ENCODE measurements at regions not wholly inside any gene's neighbourhood (a gene's known extent, or its start where the extent isn't known, plus 50 kb on each side); places are given as distances from the start of the nearest gene placed in this dataset.

DNA sequence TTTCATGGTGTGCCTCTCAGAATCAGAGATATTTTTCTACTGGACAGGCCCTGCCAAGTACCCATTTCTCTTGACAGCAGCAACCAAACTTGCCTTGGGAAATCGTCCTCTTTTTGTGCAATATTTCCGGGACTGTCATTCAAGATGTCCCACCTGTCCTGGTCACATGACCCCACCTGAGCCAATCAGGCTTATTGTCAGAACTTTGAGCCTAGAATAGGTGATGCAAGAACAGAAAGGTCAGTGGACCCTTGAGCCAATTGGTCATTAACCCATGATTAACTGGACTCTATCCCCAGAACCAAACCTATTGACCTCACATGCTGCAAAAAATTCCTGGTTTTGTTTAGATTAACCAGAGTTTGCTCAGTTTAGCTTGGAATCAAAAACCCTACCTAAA lies 108.3 kb upstream of the TOP1 start:
- Histone ChIP-seq H3K27me3 (replicated peaks in 2 of 5; ENCODE audit: control insufficient read depth in 4 of 5, insufficient read depth in 5 of 5, low read length in 4 of 5) (no peaks in the 10 kb centered on the region), H3K4me1 (ENCODE audit: control extremely low read depth in 1 of 4, control insufficient read depth in 4 of 4, insufficient read depth in 4 of 4, low read length in 3 of 4) (no peaks in the 10 kb centered on the region), H3K9me3 (ENCODE audit: control extremely low read depth in 1 of 5, control insufficient read depth in 4 of 5, insufficient read depth in 2 of 5, low read depth in 1 of 5, low read length in 4 of 5) (peaks cover 0 to 2% (median 0%) of the 10 kb centered on the region in 5 experiments), H3K4me3 (ENCODE audit: control insufficient read depth in 1 of 7, extremely low read depth in 1 of 7, insufficient read depth in 4 of 7, low read depth in 2 of 7, low read length in 6 of 7) (no peak overlapping the region), H3K36me3 (ENCODE audit: control insufficient read depth in 4 of 4, insufficient read depth in 4 of 4, low read length in 3 of 4) (no peaks in the 10 kb centered on the region), H3K27ac (ENCODE audit: insufficient read depth in 1 of 2, low read depth in 1 of 2, low read length in 2 of 2, poor library complexity in 1 of 2, severe bottlenecking in 2 of 2) (no peak overlapping the region)
- CTCF ChIA-PET, result no interaction called here
- 100% methylated on average over 2 of the region's 2 CpGs for WGBS (ENCODE audit: insufficient coverage)
- POLR2A ChIA-PET, result no interaction called here
- DNase-seq, result no peak

DNA sequence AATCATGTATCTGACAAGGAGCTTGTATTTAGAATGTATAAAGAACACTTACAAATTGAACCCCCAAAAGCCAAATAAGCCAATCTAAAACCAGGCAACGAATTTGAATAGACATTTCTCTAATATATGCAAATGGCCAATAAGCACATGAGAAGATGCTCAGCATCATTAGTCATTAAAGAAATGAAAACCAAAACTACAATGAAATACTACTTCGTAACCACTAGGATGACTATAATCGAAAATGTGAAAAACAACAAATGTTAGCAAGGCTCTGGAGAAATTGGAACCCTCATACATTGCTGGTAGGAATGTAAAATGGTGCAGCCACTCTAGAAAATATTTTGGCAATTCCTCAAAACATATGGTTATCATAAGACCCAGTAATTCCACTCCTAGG lies 105.8 kb upstream of the TOP1 start:
- no peak overlapping the region for H3K4me3 ChIP-seq (ENCODE audit: control insufficient read depth in 1 of 7, extremely low read depth in 1 of 7, insufficient read depth in 4 of 7, low read depth in 2 of 7, low read length in 6 of 7)
- WGBS (ENCODE audit: insufficient coverage), result no CpG with 5 or more reads among the region's 3 CpGs
- CTCF ChIA-PET, result no interaction called here
- POLR2A ChIA-PET, result no interaction called here
- H3K36me3 ChIP-seq (ENCODE audit: control insufficient read depth in 4 of 4, insufficient read depth in 4 of 4, low read length in 3 of 4), result no peaks in the 10 kb centered on the region
- DNase-seq, result no peak
- no peaks in the 10 kb centered on the region for H3K27me3 ChIP-seq (replicated peaks in 2 of 5; ENCODE audit: control insufficient read depth in 4 of 5, insufficient read depth in 5 of 5, low read length in 4 of 5)
- H3K4me1 ChIP-seq (ENCODE audit: control extremely low read depth in 1 of 4, control insufficient read depth in 4 of 4, insufficient read depth in 4 of 4, low read length in 3 of 4), result peaks cover 0 to 18% (median 6%) of the 10 kb centered on the region in 4 experiments
- peaks cover 0 to 2% (median 0%) of the 10 kb centered on the region in 5 experiments for H3K9me3 ChIP-seq (ENCODE audit: control extremely low read depth in 1 of 5, control insufficient read depth in 4 of 5, insufficient read depth in 2 of 5, low read depth in 1 of 5, low read length in 4 of 5)
- no peak overlapping the region for H3K27ac ChIP-seq (ENCODE audit: insufficient read depth in 1 of 2, low read depth in 1 of 2, low read length in 2 of 2, poor library complexity in 1 of 2, severe bottlenecking in 2 of 2)

DNA sequence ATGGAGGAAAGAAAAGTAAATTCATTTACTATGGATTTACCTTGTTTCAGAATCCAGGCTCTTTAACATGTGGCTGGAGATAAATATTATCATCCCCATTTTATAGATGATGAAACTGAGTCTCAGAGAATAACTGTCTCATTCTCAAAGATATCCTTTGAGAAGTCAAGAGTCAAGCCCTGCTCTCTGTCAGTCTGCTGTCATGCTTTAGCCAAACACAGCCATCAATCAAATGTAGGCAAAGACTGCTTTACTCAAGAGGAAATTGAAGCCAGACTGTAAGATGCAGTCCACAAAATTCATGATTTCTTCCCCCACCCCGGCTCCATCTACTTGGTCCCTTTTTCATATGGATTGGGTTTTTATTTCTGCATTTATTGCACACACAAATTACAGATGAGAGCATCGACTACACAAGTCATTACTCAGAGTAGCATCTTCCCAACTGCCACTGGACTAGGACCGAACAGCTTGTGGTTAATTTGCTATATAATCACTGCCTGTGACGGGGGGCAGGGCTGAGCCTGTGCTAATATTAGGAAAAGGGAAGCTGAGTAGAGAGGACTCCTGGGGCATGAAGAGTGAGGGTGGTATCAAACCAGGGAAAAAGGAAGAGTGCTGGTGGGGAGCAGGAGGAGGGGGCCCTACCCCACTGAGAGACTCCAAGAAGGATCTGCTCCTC lies 102.7 kb upstream of the TOP1 start:
- Histone ChIP-seq H3K4me1 (ENCODE audit: control extremely low read depth in 1 of 4, control insufficient read depth in 4 of 4, insufficient read depth in 4 of 4, low read length in 3 of 4) (peaks cover under 1 to 29% (median 9%) of the 10 kb centered on the region in 4 experiments), H3K36me3 (ENCODE audit: control insufficient read depth in 4 of 4, insufficient read depth in 4 of 4, low read length in 3 of 4) (no peaks in the 10 kb centered on the region), H3K27me3 (replicated peaks in 2 of 5; ENCODE audit: control insufficient read depth in 4 of 5, insufficient read depth in 5 of 5, low read length in 4 of 5) (no peaks in the 10 kb centered on the region), H3K27ac (ENCODE audit: insufficient read depth in 1 of 2, low read depth in 1 of 2, low read length in 2 of 2, poor library complexity in 1 of 2, severe bottlenecking in 2 of 2) (no peak overlapping the region), H3K4me3 (ENCODE audit: control insufficient read depth in 1 of 7, extremely low read depth in 1 of 7, insufficient read depth in 4 of 7, low read depth in 2 of 7, low read length in 6 of 7) (peak overlapping the region in 1 of 7 experiments; percentile 32), H3K9me3 (ENCODE audit: control extremely low read depth in 1 of 5, control insufficient read depth in 4 of 5, insufficient read depth in 2 of 5, low read depth in 1 of 5, low read length in 4 of 5) (no peaks in the 10 kb centered on the region)
- WGBS (ENCODE audit: insufficient coverage), result 20% methylated on average over 2 of the region's 4 CpGs
- peak in 2 of 3 donors; percentile 27 to 40 for DNase-seq
- POLR2A ChIA-PET, result no interaction called here
- CTCF ChIA-PET, result interaction anchor here (1.2 kb wide), 1 partner anchor 42 kb away, joined by 3 read pairs; no protein-coding TSS in a partner anchor

DNA sequence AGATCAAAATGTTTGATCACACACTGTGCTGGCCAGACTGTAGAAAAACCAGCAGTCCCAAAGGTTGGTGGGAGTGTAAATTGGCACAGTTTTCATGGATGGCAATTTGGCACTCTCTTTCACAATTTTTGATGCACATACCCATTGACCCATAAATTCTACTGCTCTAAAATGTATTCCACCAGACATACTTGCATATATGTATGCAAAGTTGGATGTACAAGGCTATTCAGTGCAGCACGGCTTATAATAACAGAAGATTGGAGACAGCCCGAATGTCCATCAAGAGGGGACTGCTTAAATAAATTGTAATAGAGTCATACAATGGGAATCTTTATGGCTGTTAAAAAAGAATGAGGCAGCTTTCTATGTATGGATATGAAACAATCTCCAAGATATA lies 101.7 kb upstream of the TOP1 start:
- no peak for DNase-seq
- H3K9me3 ChIP-seq (ENCODE audit: control extremely low read depth in 1 of 5, control insufficient read depth in 4 of 5, insufficient read depth in 2 of 5, low read depth in 1 of 5, low read length in 4 of 5), result no peaks in the 10 kb centered on the region
- H3K27ac ChIP-seq (ENCODE audit: insufficient read depth in 1 of 2, low read depth in 1 of 2, low read length in 2 of 2, poor library complexity in 1 of 2, severe bottlenecking in 2 of 2), result no peak overlapping the region
- WGBS (ENCODE audit: insufficient coverage), result 87% methylated on average over 2 of the region's 2 CpGs
- peaks cover 3 to 38% (median 17%) of the 10 kb centered on the region in 4 experiments for H3K4me1 ChIP-seq (ENCODE audit: control extremely low read depth in 1 of 4, control insufficient read depth in 4 of 4, insufficient read depth in 4 of 4, low read length in 3 of 4)
- no peak overlapping the region for H3K4me3 ChIP-seq (ENCODE audit: control insufficient read depth in 1 of 7, extremely low read depth in 1 of 7, insufficient read depth in 4 of 7, low read depth in 2 of 7, low read length in 6 of 7)
- ChIA-PET CTCF (no interaction called here), POLR2A (no interaction called here)
- no peaks in the 10 kb centered on the region for H3K36me3 ChIP-seq (ENCODE audit: control insufficient read depth in 4 of 4, insufficient read depth in 4 of 4, low read length in 3 of 4)
- no peaks in the 10 kb centered on the region for H3K27me3 ChIP-seq (replicated peaks in 2 of 5; ENCODE audit: control insufficient read depth in 4 of 5, insufficient read depth in 5 of 5, low read length in 4 of 5)

DNA sequence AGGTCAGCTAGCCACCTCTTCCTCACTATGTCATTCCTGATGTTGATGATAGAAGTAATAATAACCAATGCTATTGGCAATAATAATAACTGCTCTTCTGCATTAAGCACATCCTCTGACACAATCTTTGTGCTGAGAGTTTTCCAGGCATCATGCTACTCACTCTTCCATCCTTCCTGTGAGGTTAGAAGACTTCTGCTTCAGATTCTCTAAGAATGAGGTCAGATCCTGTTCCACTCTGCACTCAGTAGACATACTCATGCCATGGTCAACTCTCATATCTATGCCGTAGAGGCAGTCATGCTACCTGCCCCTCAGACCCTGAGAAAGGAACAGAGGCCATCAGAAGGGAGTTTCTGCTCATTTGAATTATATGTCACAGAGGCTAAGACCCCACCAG lies 98.1 kb upstream of the TOP1 start:
- H3K36me3 ChIP-seq (ENCODE audit: control insufficient read depth in 4 of 4, insufficient read depth in 4 of 4, low read length in 3 of 4), result no peaks in the 10 kb centered on the region
- POLR2A ChIA-PET, result no interaction called here
- H3K4me1 ChIP-seq (ENCODE audit: control extremely low read depth in 1 of 4, control insufficient read depth in 4 of 4, insufficient read depth in 4 of 4, low read length in 3 of 4), result peaks cover 4 to 46% (median 25%) of the 10 kb centered on the region in 4 experiments
- no peaks in the 10 kb centered on the region for H3K9me3 ChIP-seq (ENCODE audit: control extremely low read depth in 1 of 5, control insufficient read depth in 4 of 5, insufficient read depth in 2 of 5, low read depth in 1 of 5, low read length in 4 of 5)
- no peak overlapping the region for H3K4me3 ChIP-seq (ENCODE audit: control insufficient read depth in 1 of 7, extremely low read depth in 1 of 7, insufficient read depth in 4 of 7, low read depth in 2 of 7, low read length in 6 of 7)
- H3K27ac ChIP-seq (ENCODE audit: insufficient read depth in 1 of 2, low read depth in 1 of 2, low read length in 2 of 2, poor library complexity in 1 of 2, severe bottlenecking in 2 of 2), result no peak overlapping the region
- CTCF ChIA-PET, result interaction anchor here (0.9 to 1.1 kb wide), 3 partner anchors 16 to 138 kb away, joined by 3 read pairs; no protein-coding TSS in a partner anchor
- WGBS (ENCODE audit: insufficient coverage), result 86% methylated on average over 1 of the region's 1 CpG
- no peaks in the 10 kb centered on the region for H3K27me3 ChIP-seq (replicated peaks in 2 of 5; ENCODE audit: control insufficient read depth in 4 of 5, insufficient read depth in 5 of 5, low read length in 4 of 5)
- DNase-seq, result peak in 2 of 3 donors; percentile 28 to 33

DNA sequence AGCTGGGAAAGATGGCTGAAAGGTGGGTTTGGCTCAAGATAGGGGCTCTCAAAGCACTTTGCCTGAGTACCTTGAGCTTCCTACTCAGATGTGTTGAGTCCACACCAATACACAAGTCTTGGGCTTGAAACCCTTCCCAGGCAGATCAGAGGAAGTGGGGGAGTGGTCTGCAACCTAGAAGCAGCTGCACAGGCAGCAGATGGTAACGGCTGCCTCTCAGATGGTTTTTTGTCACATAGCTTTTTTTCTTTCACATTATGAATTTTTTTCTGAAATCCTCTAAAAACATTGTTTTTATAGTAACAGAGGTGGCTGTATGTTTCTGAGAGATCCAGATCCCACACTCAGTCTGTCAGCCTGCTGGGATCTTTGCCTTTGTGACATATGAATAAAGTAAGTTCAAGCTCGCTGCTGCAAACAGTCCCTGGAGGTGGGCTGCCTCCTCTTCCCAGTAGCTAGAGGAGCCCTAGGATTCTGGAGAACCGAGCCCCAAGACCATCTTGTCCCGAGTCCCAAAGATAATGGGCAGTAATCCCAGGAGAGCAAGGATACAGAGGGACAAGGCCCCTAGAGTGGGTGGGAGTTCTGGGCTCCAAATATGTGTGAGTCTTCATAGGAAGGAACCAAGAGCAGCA lies 97.1 kb upstream of the TOP1 start:
- Histone ChIP-seq H3K4me3 (ENCODE audit: control insufficient read depth in 1 of 7, extremely low read depth in 1 of 7, insufficient read depth in 4 of 7, low read depth in 2 of 7, low read length in 6 of 7) (peak overlapping the region in 2 of 7 experiments; percentile 7 to 10), H3K36me3 (ENCODE audit: control insufficient read depth in 4 of 4, insufficient read depth in 4 of 4, low read length in 3 of 4) (no peaks in the 10 kb centered on the region), H3K9me3 (ENCODE audit: control extremely low read depth in 1 of 5, control insufficient read depth in 4 of 5, insufficient read depth in 2 of 5, low read depth in 1 of 5, low read length in 4 of 5) (no peaks in the 10 kb centered on the region), H3K27ac (ENCODE audit: insufficient read depth in 1 of 2, low read depth in 1 of 2, low read length in 2 of 2, poor library complexity in 1 of 2, severe bottlenecking in 2 of 2) (peak overlapping the region in 1 of 2 experiments; percentile 25), H3K27me3 (replicated peaks in 2 of 5; ENCODE audit: control insufficient read depth in 4 of 5, insufficient read depth in 5 of 5, low read length in 4 of 5) (no peaks in the 10 kb centered on the region), H3K4me1 (ENCODE audit: control extremely low read depth in 1 of 4, control insufficient read depth in 4 of 4, insufficient read depth in 4 of 4, low read length in 3 of 4) (peaks cover 4 to 38% (median 21%) of the 10 kb centered on the region in 4 experiments)
- POLR2A ChIA-PET, result no interaction called here
- CTCF ChIA-PET, result interaction anchor here (0.9 to 1.1 kb wide), 3 partner anchors 11 to 139 kb away, joined by 3 read pairs; no protein-coding TSS in a partner anchor
- DNase-seq, result peak in 2 of 3 donors; percentile 76 to 81
- WGBS (ENCODE audit: insufficient coverage), result 88% methylated on average over 2 of the region's 4 CpGs

DNA sequence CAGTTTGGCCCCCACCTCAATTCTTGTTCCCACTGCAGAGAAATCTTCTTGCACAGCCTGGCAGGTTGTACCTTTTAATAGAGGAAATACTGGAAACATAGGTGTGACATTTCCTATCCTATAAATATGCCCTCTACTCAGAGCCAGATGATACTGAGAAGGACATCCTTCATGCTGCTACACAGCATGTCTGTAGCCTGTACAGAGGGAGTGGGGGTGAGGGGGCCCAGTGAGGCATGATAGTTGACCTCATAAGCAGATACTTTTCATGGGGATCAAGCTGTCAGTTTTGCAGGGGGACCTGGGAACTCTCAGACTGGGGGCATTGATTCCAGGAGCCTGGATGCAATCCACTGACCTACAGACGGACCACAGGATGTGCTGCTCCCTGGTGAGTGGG lies 96.2 kb upstream of the TOP1 start:
- H3K36me3 ChIP-seq (ENCODE audit: control insufficient read depth in 4 of 4, insufficient read depth in 4 of 4, low read length in 3 of 4), result no peaks in the 10 kb centered on the region
- peaks cover 4 to 31% (median 20%) of the 10 kb centered on the region in 4 experiments for H3K4me1 ChIP-seq (ENCODE audit: control extremely low read depth in 1 of 4, control insufficient read depth in 4 of 4, insufficient read depth in 4 of 4, low read length in 3 of 4)
- no peak overlapping the region for H3K4me3 ChIP-seq (ENCODE audit: control insufficient read depth in 1 of 7, extremely low read depth in 1 of 7, insufficient read depth in 4 of 7, low read depth in 2 of 7, low read length in 6 of 7)
- CTCF ChIA-PET, result no interaction called here
- DNase-seq, result no peak
- no peak overlapping the region for H3K27ac ChIP-seq (ENCODE audit: insufficient read depth in 1 of 2, low read depth in 1 of 2, low read length in 2 of 2, poor library complexity in 1 of 2, severe bottlenecking in 2 of 2)
- H3K27me3 ChIP-seq (replicated peaks in 2 of 5; ENCODE audit: control insufficient read depth in 4 of 5, insufficient read depth in 5 of 5, low read length in 4 of 5), result no peaks in the 10 kb centered on the region
- whole genome bisulfite sequencing (ENCODE audit: insufficient coverage), result no CpG with 5 or more reads among the region's 1 CpG
- POLR2A ChIA-PET, result no interaction called here
- H3K9me3 ChIP-seq (ENCODE audit: control extremely low read depth in 1 of 5, control insufficient read depth in 4 of 5, insufficient read depth in 2 of 5, low read depth in 1 of 5, low read length in 4 of 5), result no peaks in the 10 kb centered on the region

All from common myeloid progenitor, CD34-positive (primary cell).